ENCODE measurements at regions not wholly inside any gene's neighbourhood (a gene's known extent, or its start where the extent isn't known, plus 50 kb on each side); places are given as distances from the start of the nearest gene placed in this dataset.

- no peaks in the 10 kb centered on the region for H4K20me1 ChIP-seq (replicated peaks; ENCODE audit: control insufficient read depth, insufficient read depth, low read length)
- no peak overlapping the region for H3K9ac ChIP-seq (ENCODE audit: insufficient read depth in 1 of 2, low read depth in 2 of 2, low read length in 2 of 2)
- BruUV-seq (replicated peaks): no TSS peak
- no peak for DNase-seq (ENCODE audit: extremely low read depth in 1 of 4, low spot score in 3 of 4)
- no peak overlapping the region for H2AFZ ChIP-seq (ENCODE audit: low read depth, low read length)
- CTCF ChIA-PET (ENCODE audit: low intra/inter-chr PET ratio): no interaction called here
- no peak for FAIRE-seq
- no peaks in the 10 kb centered on the region for H3K36me3 ChIP-seq (ENCODE audit: control insufficient read depth, insufficient read depth, low read length)
- no peaks in the 10 kb centered on the region for H3K27me3 ChIP-seq (ENCODE audit: control insufficient read depth in 2 of 2, insufficient read depth in 2 of 2, low read length in 2 of 2)
- H3K4me3 ChIP-seq: no peak overlapping the region
- no peak for ATAC-seq
- intact Hi-C loops (cut with micrococcal nuclease): no loop called here
- H3K4me1 ChIP-seq (replicated peaks in 1 of 2; ENCODE audit: control insufficient read depth in 2 of 2, insufficient read depth in 2 of 2, low read length in 2 of 2): no peaks in the 10 kb centered on the region
- POLR2A ChIA-PET: no interaction called here
- no peaks in the 10 kb centered on the region for H3K9me3 ChIP-seq (replicated peaks; ENCODE audit: control insufficient read depth, insufficient read depth, low read depth, low read length)
- 0% methylated on average over 7 of the region's 7 CpGs for WGBS (ENCODE audit: insufficient coverage, low coverage, missing lambda C conversion rate)
- H3K27ac ChIP-seq (ENCODE audit: extremely low read depth, low read depth, low read length): no peak overlapping the region
- H3K79me2 ChIP-seq (ENCODE audit: control insufficient read depth, insufficient read depth, low read length): no peaks in the 10 kb centered on the region
- H3K4me2 ChIP-seq (ENCODE audit: insufficient read depth, low read length): no peak overlapping the region
- no peaks in the 10 kb centered on the region for H3K9me1 ChIP-seq (ENCODE audit: control insufficient read depth, insufficient read depth, low read length)
- in situ Hi-C loops (cut with MboI): no loop called here
- TF ChIP-seq, protein P1, sequence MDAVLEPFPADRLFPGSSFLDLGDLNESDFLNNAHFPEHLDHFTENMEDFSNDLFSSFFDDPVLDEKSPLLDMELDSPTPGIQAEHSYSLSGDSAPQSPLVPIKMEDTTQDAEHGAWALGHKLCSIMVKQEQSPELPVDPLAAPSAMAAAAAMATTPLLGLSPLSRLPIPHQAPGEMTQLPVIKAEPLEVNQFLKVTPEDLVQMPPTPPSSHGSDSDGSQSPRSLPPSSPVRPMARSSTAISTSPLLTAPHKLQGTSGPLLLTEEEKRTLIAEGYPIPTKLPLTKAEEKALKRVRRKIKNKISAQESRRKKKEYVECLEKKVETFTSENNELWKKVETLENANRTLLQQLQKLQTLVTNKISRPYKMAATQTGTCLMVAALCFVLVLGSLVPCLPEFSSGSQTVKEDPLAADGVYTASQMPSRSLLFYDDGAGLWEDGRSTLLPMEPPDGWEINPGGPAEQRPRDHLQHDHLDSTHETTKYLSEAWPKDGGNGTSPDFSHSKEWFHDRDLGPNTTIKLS (IDR thresholded peaks at IDR 0.05; ENCODE audit: borderline replicate concordance, low read depth): no peak
- TF ChIP-seq MCM3 (IDR thresholded peaks at IDR 0.05): no peak
- no peak for TF ChIP-seq MYBL2 (IDR thresholded peaks at IDR 0.05; ENCODE audit: low read depth)
- TF ChIP-seq MYBL2 (CRISPR knock-in tag; IDR thresholded peaks at IDR 0.05; ENCODE audit: borderline replicate concordance): no peak
- no peak for TF ChIP-seq TFAM (CRISPR knock-in tag; conservative IDR thresholded peaks at IDR 0.05)
- no peak for TF ChIP-seq CHAMP1 (IDR thresholded peaks at IDR 0.05)
- TF ChIP-seq, protein P2, sequence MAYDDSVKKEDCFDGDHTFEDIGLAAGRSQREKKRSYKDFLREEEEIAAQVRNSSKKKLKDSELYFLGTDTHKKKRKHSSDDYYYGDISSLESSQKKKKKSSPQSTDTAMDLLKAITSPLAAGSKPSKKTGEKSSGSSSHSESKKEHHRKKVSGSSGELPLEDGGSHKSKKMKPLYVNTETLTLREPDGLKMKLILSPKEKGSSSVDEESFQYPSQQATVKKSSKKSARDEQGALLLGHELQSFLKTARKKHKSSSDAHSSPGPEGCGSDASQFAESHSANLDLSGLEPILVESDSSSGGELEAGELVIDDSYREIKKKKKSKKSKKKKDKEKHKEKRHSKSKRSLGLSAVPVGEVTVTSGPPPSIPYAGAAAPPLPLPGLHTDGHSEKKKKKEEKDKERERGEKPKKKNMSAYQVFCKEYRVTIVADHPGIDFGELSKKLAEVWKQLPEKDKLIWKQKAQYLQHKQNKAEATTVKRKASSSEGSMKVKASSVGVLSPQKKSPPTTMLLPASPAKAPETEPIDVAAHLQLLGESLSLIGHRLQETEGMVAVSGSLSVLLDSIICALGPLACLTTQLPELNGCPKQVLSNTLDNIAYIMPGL (CRISPR knock-in tag; IDR thresholded peaks at IDR 0.05): no peak
- no peak for TF ChIP-seq ZNF354B (CRISPR knock-in tag; IDR thresholded peaks at IDR 0.05)
- no peak for TF ChIP-seq POLR2H (tag; IDR thresholded peaks at IDR 0.05; ENCODE audit: low read depth)
- no peak for TF ChIP-seq BCOR (IDR thresholded peaks at IDR 0.05)
- no peak for TF ChIP-seq HNRNPLL (IDR thresholded peaks at IDR 0.05; ENCODE audit: low read depth, low read length, poor library complexity, severe bottlenecking)
- TF ChIP-seq ATF1 (CRISPR knock-in tag; IDR thresholded peaks at IDR 0.05): no peak
- TF ChIP-seq ATF1 (tag; IDR thresholded peaks at IDR 0.05): no peak
- TF ChIP-seq, protein P3, sequence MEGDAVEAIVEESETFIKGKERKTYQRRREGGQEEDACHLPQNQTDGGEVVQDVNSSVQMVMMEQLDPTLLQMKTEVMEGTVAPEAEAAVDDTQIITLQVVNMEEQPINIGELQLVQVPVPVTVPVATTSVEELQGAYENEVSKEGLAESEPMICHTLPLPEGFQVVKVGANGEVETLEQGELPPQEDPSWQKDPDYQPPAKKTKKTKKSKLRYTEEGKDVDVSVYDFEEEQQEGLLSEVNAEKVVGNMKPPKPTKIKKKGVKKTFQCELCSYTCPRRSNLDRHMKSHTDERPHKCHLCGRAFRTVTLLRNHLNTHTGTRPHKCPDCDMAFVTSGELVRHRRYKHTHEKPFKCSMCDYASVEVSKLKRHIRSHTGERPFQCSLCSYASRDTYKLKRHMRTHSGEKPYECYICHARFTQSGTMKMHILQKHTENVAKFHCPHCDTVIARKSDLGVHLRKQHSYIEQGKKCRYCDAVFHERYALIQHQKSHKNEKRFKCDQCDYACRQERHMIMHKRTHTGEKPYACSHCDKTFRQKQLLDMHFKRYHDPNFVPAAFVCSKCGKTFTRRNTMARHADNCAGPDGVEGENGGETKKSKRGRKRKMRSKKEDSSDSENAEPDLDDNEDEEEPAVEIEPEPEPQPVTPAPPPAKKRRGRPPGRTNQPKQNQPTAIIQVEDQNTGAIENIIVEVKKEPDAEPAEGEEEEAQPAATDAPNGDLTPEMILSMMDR (IDR thresholded peaks at IDR 0.05 in 2 of 3, conservative IDR thresholded peaks at IDR 0.05 in 1 of 3; ENCODE audit: insufficient read depth in 2 of 3, low read depth in 1 of 3, low read length in 3 of 3): no peak
- no peak for TF ChIP-seq KLF13 (tag; IDR thresholded peaks at IDR 0.05; ENCODE audit: borderline replicate concordance, low read depth)
These were observed 110.4 kb upstream of the C21orf91 start for GRCh38 chr21:17929510-17929909.
